GM12891 (cell line): ENCODE measurements at regions not wholly inside any gene's neighbourhood (a gene's known extent, or its start where the extent isn't known, plus 50 kb on each side); places are given as distances from the start of the nearest gene placed in this dataset.

Experiments
- POLR2A ChIP-seq: IDR thresholded peaks from 2 replicates; pipeline ENCODE4 v1.6.1; 2011; ENCODE audit warnings: low read depth, low read length, control low read depth
- POLR2AphosphoS5 ChIP-seq: IDR thresholded peaks from 2 replicates; pipeline ENCODE4 v1.6.1; 2011; ENCODE audit warnings: low read depth, low read length, control low read depth

DNA sequence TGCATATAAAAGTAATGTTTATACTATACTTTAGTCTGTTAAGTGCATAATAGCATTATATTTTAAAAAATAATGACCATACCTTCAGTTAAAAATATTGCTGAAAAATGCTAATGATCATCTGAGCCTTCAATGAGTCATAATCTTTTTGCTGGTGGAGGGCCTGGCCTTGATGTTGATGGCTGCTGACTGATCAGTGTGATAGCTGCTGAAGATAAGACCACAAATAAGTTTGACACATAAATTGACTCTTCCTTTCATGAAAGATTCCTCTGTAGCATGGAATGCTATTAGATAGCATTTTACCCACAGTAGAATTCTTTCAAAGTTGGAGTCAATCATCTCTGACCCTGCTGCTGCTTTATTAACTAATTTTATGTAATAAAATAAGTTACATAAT is 128.4 kb upstream of the CCDC85A start:
- TF ChIP-seq POLR2A, result no peak
- TF ChIP-seq POLR2AphosphoS5, result no peak
